Adipocyte (in vitro differentiated cells): ENCODE measurements at regions not wholly inside any gene's neighbourhood (a gene's known extent, or its start where the extent isn't known, plus 50 kb on each side); places are given as distances from the start of the nearest gene placed in this dataset.

Source experiments
- DNase-seq: peaks from one replicate; pipeline ENCODE4 v3.0.0-alpha.2; 2015; ENCODE audit warnings: low read depth
- H3K27me3 ChIP-seq: replicated peaks from 2 replicates; pipeline ENCODE4 v1.7.0; 2013; ENCODE audit warnings: mild to moderate bottlenecking, low read length, moderate library complexity; ENCODE audit not compliant: control insufficient read depth, insufficient read depth
- H3K36me3 ChIP-seq: 2 replicates; pipeline ENCODE4 v1.7.0; 2013; ENCODE audit warnings: low read length, mild to moderate bottlenecking, moderate library complexity; ENCODE audit not compliant: control insufficient read depth, insufficient read depth, severe bottlenecking
- H3K4me1 ChIP-seq: 2 replicates; pipeline ENCODE4 v1.7.0; 2013; ENCODE audit warnings: mild to moderate bottlenecking, low read length, moderate library complexity; ENCODE audit not compliant: control insufficient read depth, insufficient read depth
- H3K4me3 ChIP-seq: 2 replicates; pipeline ENCODE4 v1.7.0; 2013; ENCODE audit warnings: mild to moderate bottlenecking, low read length, moderate library complexity
- H3K9ac ChIP-seq: 2 replicates; pipeline ENCODE4 v1.7.0; 2013; ENCODE audit warnings: mild to moderate bottlenecking, low read length, moderate library complexity
- H3K9me3 ChIP-seq: 2 replicates; pipeline ENCODE4 v1.7.0; 2013; ENCODE audit warnings: mild to moderate bottlenecking, low read length, moderate library complexity; ENCODE audit not compliant: control insufficient read depth

GRCh38 chr13:55788548-55788947 is 1352.2 kb upstream of the PRR20A start:
- no peaks in the 10 kb centered on the region for H3K4me1 ChIP-seq
- H3K9me3 ChIP-seq, result no peaks in the 10 kb centered on the region
- H3K27me3 ChIP-seq, result no peaks in the 10 kb centered on the region
- H3K9ac ChIP-seq, result no peak overlapping the region
- H3K36me3 ChIP-seq, result no peaks in the 10 kb centered on the region
- H3K4me3 ChIP-seq, result no peak overlapping the region
- DNase-seq, result no peak

GRCh38 chr13:55792544-55793193 is 1348.0 kb upstream of the PRR20A start:
- H3K9me3 ChIP-seq, result no peaks in the 10 kb centered on the region
- H3K4me1 ChIP-seq, result no peaks in the 10 kb centered on the region
- H3K36me3 ChIP-seq, result no peaks in the 10 kb centered on the region
- no peak for DNase-seq
- H3K4me3 ChIP-seq, result no peak overlapping the region
- H3K9ac ChIP-seq, result no peak overlapping the region
- H3K27me3 ChIP-seq, result no peaks in the 10 kb centered on the region

GRCh38 chr13:55815458-55816033 is 1325.2 kb upstream of the PRR20A start:
- H3K9me3 ChIP-seq, result no peaks in the 10 kb centered on the region
- no peaks in the 10 kb centered on the region for H3K27me3 ChIP-seq
- DNase-seq, result no peak
- no peaks in the 10 kb centered on the region for H3K36me3 ChIP-seq
- no peak overlapping the region for H3K4me3 ChIP-seq
- no peak overlapping the region for H3K9ac ChIP-seq
- no peaks in the 10 kb centered on the region for H3K4me1 ChIP-seq

- no peaks in the 10 kb centered on the region for H3K36me3 ChIP-seq
- H3K27me3 ChIP-seq, result no peaks in the 10 kb centered on the region
- no peak for DNase-seq
- H3K9me3 ChIP-seq, result peaks cover 1% of the 10 kb centered on the region
- no peak overlapping the region for H3K9ac ChIP-seq
- H3K4me1 ChIP-seq, result no peaks in the 10 kb centered on the region
- H3K4me3 ChIP-seq, result no peak overlapping the region
These were observed 1323.6 kb upstream of the PRR20A start for GRCh38 chr13:55816976-55817601.

GRCh38 chr13:55820817-55821216 is 1319.9 kb upstream of the PRR20A start:
- Histone ChIP-seq H3K27me3 (no peaks in the 10 kb centered on the region), H3K4me1 (no peaks in the 10 kb centered on the region), H3K4me3 (no peak overlapping the region), H3K36me3 (no peaks in the 10 kb centered on the region), H3K9me3 (peaks cover 4% of the 10 kb centered on the region), H3K9ac (no peak overlapping the region)
- no peak for DNase-seq

GRCh38 chr13:55869648-55870047 is 1271.1 kb upstream of the PRR20A start:
- H3K4me1 ChIP-seq, result no peaks in the 10 kb centered on the region
- H3K27me3 ChIP-seq, result no peaks in the 10 kb centered on the region
- no peak overlapping the region for H3K4me3 ChIP-seq

GRCh38 chr13:55887561-55887960 is 1253.2 kb upstream of the PRR20A start:
- no peak overlapping the region for H3K4me3 ChIP-seq
- H3K9me3 ChIP-seq, result no peaks in the 10 kb centered on the region
- no peaks in the 10 kb centered on the region for H3K4me1 ChIP-seq
- no peaks in the 10 kb centered on the region for H3K27me3 ChIP-seq
- DNase-seq, result no peak
- no peaks in the 10 kb centered on the region for H3K36me3 ChIP-seq
- no peak overlapping the region for H3K9ac ChIP-seq

More at GRCh38 chr13:55869648-55870047, 1271.1 kb upstream of the PRR20A start:
- no peak for DNase-seq
- H3K36me3 ChIP-seq, result no peaks in the 10 kb centered on the region
- H3K9me3 ChIP-seq, result peaks cover 9% of the 10 kb centered on the region
- H3K9ac ChIP-seq, result no peak overlapping the region

- Histone ChIP-seq H3K9ac (no peak overlapping the region), H3K4me3 (no peak overlapping the region), H3K36me3 (no peaks in the 10 kb centered on the region), H3K4me1 (no peaks in the 10 kb centered on the region), H3K27me3 (no peaks in the 10 kb centered on the region), H3K9me3 (no peaks in the 10 kb centered on the region)
- no peak for DNase-seq
These were observed 1247.2 kb upstream of the PRR20A start for GRCh38 chr13:55893540-55893939.

GRCh38 chr13:55937180-55937579 is 1203.5 kb upstream of the PRR20A start:
- Histone ChIP-seq H3K9me3 (peaks cover 3% of the 10 kb centered on the region), H3K9ac (no peak overlapping the region), H3K27me3 (no peaks in the 10 kb centered on the region), H3K4me1 (no peaks in the 10 kb centered on the region), H3K4me3 (no peak overlapping the region), H3K36me3 (no peaks in the 10 kb centered on the region)
- DNase-seq, result no peak

- Histone ChIP-seq H3K36me3 (no peaks in the 10 kb centered on the region), H3K27me3 (no peaks in the 10 kb centered on the region), H3K9ac (no peak overlapping the region), H3K9me3 (no peaks in the 10 kb centered on the region), H3K4me3 (no peak overlapping the region), H3K4me1 (no peaks in the 10 kb centered on the region)
- DNase-seq, result no peak
These were observed 1192.5 kb upstream of the PRR20A start for GRCh38 chr13:55948175-55948574.

GRCh38 chr13:55963934-55964333 is 1176.8 kb upstream of the PRR20A start:
- no peaks in the 10 kb centered on the region for H3K4me1 ChIP-seq
- no peak for DNase-seq

More at GRCh38 chr13:55963934-55964333, 1176.8 kb upstream of the PRR20A start:
- Histone ChIP-seq H3K9ac (no peak overlapping the region), H3K4me3 (no peak overlapping the region), H3K27me3 (no peaks in the 10 kb centered on the region), H3K9me3 (peaks cover 22% of the 10 kb centered on the region), H3K36me3 (no peaks in the 10 kb centered on the region)
